OCI-LY7 (cell line): ENCODE measurements at regions not wholly inside any gene's neighbourhood (a gene's known extent, or its start where the extent isn't known, plus 50 kb on each side); places are given as distances from the start of the nearest gene placed in this dataset.

Experiments used
- BruUV-seq: library from RNA; stranded (reverse); fragments of 400-500 nt; replicated peaks from 2 replicates; lab custom pipeline; 2021; lab: Mats Ljungman, UMichigan
- CTCF ChIA-PET: fragments of 300-600 bp; sonication (Branson Sonifier 250); formaldehyde crosslinking; loops from one replicate; lab custom pipeline; 2022; ENCODE audit warnings: antibody characterized with exemption; ENCODE audit not compliant: unreplicated experiment; lab: Charles Lee
- POLR2A ChIA-PET: fragments of 300-600 bp; sonication (Branson Sonifier 250); formaldehyde crosslinking; loops from one replicate; lab custom pipeline; 2022; ENCODE audit warnings: antibody characterized with exemption; lab: Charles Lee
- DNase-seq: peaks from one replicate; pipeline ENCODE4 v3.0.0-alpha.2; 2015; ENCODE audit warnings: low spot score
- H2AFZ ChIP-seq: fragments of 200-600 bp; sonication (generic), shearing (Covaris generic); 2 replicates; pipeline ENCODE4 v1.6.1; 2014; ENCODE audit warnings: mild to moderate bottlenecking, antibody characterized with exemption, low read length, moderate library complexity
- H3K27ac ChIP-seq: fragments of 200-600 bp; sonication (generic); 2 replicates; pipeline ENCODE4 v1.5.1; 2014; ENCODE audit warnings: mixed run types, low read depth, mild to moderate bottlenecking, moderate library complexity, low read length, inconsistent platforms; ENCODE audit not compliant: poor library complexity, severe bottlenecking
- H3K36me3 ChIP-seq: fragments of 200-600 bp; sonication (generic); 2 replicates; pipeline ENCODE4 v1.6.1; 2014; ENCODE audit warnings: mild to moderate bottlenecking, antibody characterized with exemption, low read length, moderate library complexity, mixed read lengths; ENCODE audit not compliant: insufficient read depth
- H3K4me1 ChIP-seq: fragments of 200-600 bp; sonication (generic); 2 replicates; pipeline ENCODE4 v1.5.1; 2014; ENCODE audit warnings: mild to moderate bottlenecking, low read length; ENCODE audit not compliant: insufficient read depth, poor library complexity, severe bottlenecking
- H3K4me2 ChIP-seq: fragments of 200-600 bp; sonication (generic); 2 replicates; pipeline ENCODE4 v1.6.1; 2014; ENCODE audit warnings: mild to moderate bottlenecking, low read length
- H3K4me3 ChIP-seq: fragments of 200-600 bp; sonication (generic); 2 replicates; pipeline ENCODE4 v1.5.1; 2014; ENCODE audit warnings: mild to moderate bottlenecking, low read depth, low read length; ENCODE audit not compliant: poor library complexity, severe bottlenecking
- H3K79me2 ChIP-seq: fragments of 200-600 bp; sonication (generic); 2 replicates; pipeline ENCODE4 v1.6.1; 2016; ENCODE audit warnings: low read depth, mild to moderate bottlenecking, low read length, moderate library complexity, mixed read lengths; ENCODE audit not compliant: insufficient read depth
- H3K9me2 ChIP-seq: fragments of 200-600 bp; sonication (generic); 2 replicates; pipeline ENCODE4 v1.6.1; 2016; ENCODE audit warnings: mild to moderate bottlenecking, low read length, mixed read lengths; ENCODE audit not compliant: insufficient read depth
- H3K9me3 ChIP-seq: fragments of 200-600 bp; sonication (generic); 2 replicates; pipeline ENCODE4 v1.6.1; 2014; ENCODE audit warnings: mild to moderate bottlenecking, mixed run types, low read length, mixed read lengths
- H4K20me1 ChIP-seq: fragments of 200-600 bp; sonication (generic); 2 replicates; pipeline ENCODE4 v1.6.1; 2014; ENCODE audit warnings: mild to moderate bottlenecking, antibody characterized with exemption, low read length, moderate library complexity, mixed read lengths; ENCODE audit not compliant: insufficient read depth
- EZH2phosphoT487 ChIP-seq: fragments of 200-600 bp; sonication (generic); IDR thresholded peaks from 2 replicates; pipeline ENCODE4 v1.6.1; 2018; ENCODE audit warnings: low read depth, borderline replicate concordance, mild to moderate bottlenecking, mixed run types, antibody characterized with exemption, low read length, moderate library complexity, mixed read lengths
- intact Hi-C: fragments of 100-400 bp; cut with micrococcal nuclease; formaldehyde crosslinking; loops from one replicate; pipeline ENCODE4 v1.10.0; 2022; ENCODE audit not compliant: unreplicated experiment
- TF ChIP-seq, protein P1 (sequence below): fragments of 200-600 bp; sonication (generic); conservative IDR thresholded peaks from 2 replicates; pipeline ENCODE4 v1.5.1; 2014; ENCODE audit warnings: mild to moderate bottlenecking, antibody characterized with exemption, low read length, moderate library complexity, mixed read lengths

DNA sequence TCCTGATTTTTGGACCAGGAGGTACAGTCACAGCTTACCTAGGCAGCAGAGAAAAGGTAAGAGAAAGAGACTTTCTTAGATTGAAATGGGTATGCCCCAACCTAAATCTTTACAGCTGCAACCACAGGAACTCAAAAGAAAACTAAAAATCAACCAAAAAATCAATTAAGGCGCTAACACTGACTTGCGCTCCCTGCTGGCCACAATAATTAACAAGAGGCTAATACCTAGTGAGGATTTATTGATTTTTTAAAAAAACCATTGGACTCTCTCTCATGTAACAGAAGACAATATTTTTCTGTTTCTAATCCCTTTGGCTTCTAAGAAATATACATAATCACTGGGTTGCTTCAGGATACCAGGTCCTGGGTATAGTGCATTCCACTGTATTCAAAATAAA lies 153.9 kb upstream of the TENM3 start:
- DNase-seq, result no peak
- no peak overlapping the region for H2AFZ ChIP-seq
- H3K4me2 ChIP-seq, result no peak overlapping the region
- H3K9me3 ChIP-seq, result no peaks in the 10 kb centered on the region
- no peaks in the 10 kb centered on the region for H3K9me2 ChIP-seq
- H3K27ac ChIP-seq, result no peak overlapping the region
- ChIA-PET CTCF (no interaction called here), POLR2A (no interaction called here)
- no peaks in the 10 kb centered on the region for H4K20me1 ChIP-seq
- H3K36me3 ChIP-seq, result no peaks in the 10 kb centered on the region
- H3K79me2 ChIP-seq, result no peaks in the 10 kb centered on the region
- no peaks in the 10 kb centered on the region for H3K4me1 ChIP-seq
- TF ChIP-seq EZH2phosphoT487, result no peak
- TF ChIP-seq, protein P1, sequence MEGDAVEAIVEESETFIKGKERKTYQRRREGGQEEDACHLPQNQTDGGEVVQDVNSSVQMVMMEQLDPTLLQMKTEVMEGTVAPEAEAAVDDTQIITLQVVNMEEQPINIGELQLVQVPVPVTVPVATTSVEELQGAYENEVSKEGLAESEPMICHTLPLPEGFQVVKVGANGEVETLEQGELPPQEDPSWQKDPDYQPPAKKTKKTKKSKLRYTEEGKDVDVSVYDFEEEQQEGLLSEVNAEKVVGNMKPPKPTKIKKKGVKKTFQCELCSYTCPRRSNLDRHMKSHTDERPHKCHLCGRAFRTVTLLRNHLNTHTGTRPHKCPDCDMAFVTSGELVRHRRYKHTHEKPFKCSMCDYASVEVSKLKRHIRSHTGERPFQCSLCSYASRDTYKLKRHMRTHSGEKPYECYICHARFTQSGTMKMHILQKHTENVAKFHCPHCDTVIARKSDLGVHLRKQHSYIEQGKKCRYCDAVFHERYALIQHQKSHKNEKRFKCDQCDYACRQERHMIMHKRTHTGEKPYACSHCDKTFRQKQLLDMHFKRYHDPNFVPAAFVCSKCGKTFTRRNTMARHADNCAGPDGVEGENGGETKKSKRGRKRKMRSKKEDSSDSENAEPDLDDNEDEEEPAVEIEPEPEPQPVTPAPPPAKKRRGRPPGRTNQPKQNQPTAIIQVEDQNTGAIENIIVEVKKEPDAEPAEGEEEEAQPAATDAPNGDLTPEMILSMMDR, result peak; percentile 71
- no TSS peak for BruUV-seq
- intact Hi-C loops, result no loop called here
- no peak overlapping the region for H3K4me3 ChIP-seq

DNA sequence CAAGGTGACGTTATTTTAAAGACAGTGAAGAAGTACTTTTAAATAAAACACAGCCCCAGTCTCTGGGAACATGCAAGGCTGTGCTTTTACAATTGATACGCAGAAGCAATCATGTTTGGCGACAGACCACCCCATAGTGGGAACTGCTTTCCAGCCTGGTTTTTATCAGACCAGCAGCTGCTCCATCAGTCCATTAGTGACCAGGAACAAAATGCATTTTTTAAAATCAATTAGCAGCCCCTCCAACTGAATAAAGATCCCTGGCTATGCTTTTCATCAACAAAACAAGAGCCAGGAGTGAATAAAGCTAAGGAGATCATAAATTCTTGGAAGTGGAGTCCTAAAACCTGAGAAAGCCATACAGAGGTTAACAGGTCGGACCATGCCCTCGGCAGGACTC lies 153.0 kb upstream of the TENM3 start:
- Histone ChIP-seq H3K27ac (no peak overlapping the region), H2AFZ (no peak overlapping the region), H4K20me1 (no peaks in the 10 kb centered on the region), H3K4me1 (no peaks in the 10 kb centered on the region), H3K9me3 (no peaks in the 10 kb centered on the region), H3K4me3 (no peak overlapping the region), H3K79me2 (no peaks in the 10 kb centered on the region), H3K9me2 (no peaks in the 10 kb centered on the region), H3K4me2 (no peak overlapping the region), H3K36me3 (no peaks in the 10 kb centered on the region)
- intact Hi-C loops, result no loop called here
- ChIA-PET POLR2A (no interaction called here), CTCF (no interaction called here)
- TF ChIP-seq, protein P1, result no peak
- TF ChIP-seq EZH2phosphoT487, result no peak
- DNase-seq, result no peak
- BruUV-seq, result no TSS peak

DNA sequence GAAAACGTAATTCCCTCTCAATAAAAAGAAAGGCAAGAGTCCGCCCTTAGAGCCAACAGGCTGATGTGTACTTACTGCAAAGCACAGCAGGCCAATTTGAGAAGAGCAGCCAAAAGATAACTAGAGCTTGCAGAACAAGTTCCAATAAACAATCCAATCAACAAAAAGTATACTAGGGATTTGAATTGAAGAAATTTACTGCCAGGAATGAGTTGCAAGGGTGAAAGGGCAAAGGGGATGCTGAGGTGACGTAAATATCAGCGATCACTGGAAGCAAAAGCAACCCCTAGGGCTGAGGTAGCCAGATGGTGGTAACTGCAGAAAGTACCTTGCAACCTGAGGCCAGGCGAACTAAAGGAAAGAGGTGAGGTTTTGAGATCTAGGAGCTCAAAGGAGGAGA lies 152.1 kb upstream of the TENM3 start:
- Histone ChIP-seq H4K20me1 (no peaks in the 10 kb centered on the region), H3K4me2 (no peak overlapping the region), H3K4me3 (no peak overlapping the region), H3K79me2 (no peaks in the 10 kb centered on the region), H3K9me2 (no peaks in the 10 kb centered on the region), H3K4me1 (no peaks in the 10 kb centered on the region), H2AFZ (no peak overlapping the region), H3K36me3 (no peaks in the 10 kb centered on the region), H3K9me3 (no peaks in the 10 kb centered on the region), H3K27ac (no peak overlapping the region)
- CTCF ChIA-PET, result no interaction called here
- DNase-seq, result no peak
- no TSS peak for BruUV-seq
- intact Hi-C loops, result no loop called here
- TF ChIP-seq, protein P1, result no peak
- no peak for TF ChIP-seq EZH2phosphoT487
- POLR2A ChIA-PET, result no interaction called here
